ENCODE measurements at regions not wholly inside any gene's neighbourhood (a gene's known extent, or its start where the extent isn't known, plus 50 kb on each side); places are given as distances from the start of the nearest gene placed in this dataset.

DNA sequence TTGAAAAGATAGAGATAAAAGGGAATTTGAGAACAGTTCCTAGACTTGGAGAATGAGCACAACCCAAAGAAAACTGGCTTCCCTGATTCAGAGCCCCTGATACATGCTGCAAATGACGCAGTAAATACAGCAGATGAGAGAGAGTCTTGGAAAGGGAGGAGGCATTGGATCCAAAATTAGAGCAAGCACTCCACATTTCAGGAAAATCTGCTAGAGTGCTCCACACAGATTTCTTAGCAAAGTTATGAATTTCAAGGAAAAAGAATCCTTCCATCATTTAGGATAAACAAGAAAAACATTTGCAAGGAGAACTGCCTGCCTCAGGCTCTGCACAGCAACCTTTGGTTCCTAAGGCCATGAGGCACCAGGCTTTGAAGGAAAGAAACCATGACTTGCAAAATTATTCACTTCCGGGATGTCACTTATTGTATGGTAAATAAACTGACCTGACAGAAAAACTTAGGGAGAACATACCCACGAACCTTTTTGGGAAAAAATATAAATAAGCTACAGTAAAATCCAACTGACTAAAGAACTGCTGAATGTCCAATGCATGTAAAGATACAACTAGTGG, 89.8 kb upstream of the RTL6 start:
- no peak for TF ChIP-seq POLR2A (IDR thresholded peaks at IDR 0.05; ENCODE audit: low read length)
- no peak for TF ChIP-seq GATA1 (IDR thresholded peaks at IDR 0.05; ENCODE audit: low read depth, low read length)
